Stimulated activated naive CD8-positive, alpha-beta T cell treated with anti-CD3 and anti-CD28 coated beads, Interleukin-15, Interleukin-2, amounts not matched to agents 100 U/mL and 50 U/mL, for 24 hours (primary cell): ENCODE measurements at regions not wholly inside any gene's neighbourhood (a gene's known extent, or its start where the extent isn't known, plus 50 kb on each side); places are given as distances from the start of the nearest gene placed in this dataset.

Source experiments
- ATAC-seq: fragments of 150-1000 bp; cut with Tn5 transposase; one replicate; pipeline ENCODE4 v1.10.0; 2021
- DNase-seq: peaks from one replicate; pipeline ENCODE4 v3.0.0; 2021

- DNase-seq (no peak), ATAC-seq (no peak)
These were observed 305.9 kb upstream of the ARGLU1 start for GRCh38 chr13:106873810-106874209.

- DNase-seq, result no peak
These were observed 299.3 kb upstream of the ARGLU1 start for GRCh38 chr13:106867249-106867648.

GRCh38 chr13:106865716-106866440 is 297.9 kb upstream of the ARGLU1 start:
- no peak for ATAC-seq
- no peak for DNase-seq

More at GRCh38 chr13:106867249-106867648, 299.3 kb upstream of the ARGLU1 start:
- no peak for ATAC-seq

- DNase-seq (no peak), ATAC-seq (no peak)
These were observed 291.6 kb upstream of the ARGLU1 start for GRCh38 chr13:106859533-106859904.

- ATAC-seq (no peak), DNase-seq (no peak)
These were observed 291.1 kb upstream of the ARGLU1 start for GRCh38 chr13:106858903-106859532.

GRCh38 chr13:106852436-106852835 is 284.5 kb upstream of the ARGLU1 start:
- ATAC-seq, result no peak
- no peak for DNase-seq

- DNase-seq, result no peak
- no peak for ATAC-seq
These were observed 283.2 kb upstream of the ARGLU1 start for GRCh38 chr13:106850973-106851650.

GRCh38 chr13:106846571-106847448 is 278.9 kb upstream of the ARGLU1 start:
- no peak for ATAC-seq

GRCh38 chr13:106836186-106836802 is 268.4 kb upstream of the ARGLU1 start:
- ATAC-seq (no peak), DNase-seq (no peak)

More at GRCh38 chr13:106846571-106847448, 278.9 kb upstream of the ARGLU1 start:
- no peak for DNase-seq

GRCh38 chr13:106835477-106835876 is 267.5 kb upstream of the ARGLU1 start:
- ATAC-seq, result no peak
- no peak for DNase-seq

GRCh38 chr13:106821979-106822378 is 254.0 kb upstream of the ARGLU1 start:
- ATAC-seq (no peak), DNase-seq (no peak)

- DNase-seq (no peak), ATAC-seq (no peak)
These were observed 251.7 kb upstream of the ARGLU1 start for GRCh38 chr13:106819413-106820180.

GRCh38 chr13:106818971-106819370 is 251.0 kb upstream of the ARGLU1 start:
- DNase-seq, result no peak

GRCh38 chr13:106815545-106815944 is 247.6 kb upstream of the ARGLU1 start:
- no peak for DNase-seq
- no peak for ATAC-seq

More at GRCh38 chr13:106818971-106819370, 251.0 kb upstream of the ARGLU1 start:
- ATAC-seq, result no peak

- DNase-seq (no peak), ATAC-seq (no peak)
These were observed 246.5 kb upstream of the ARGLU1 start for GRCh38 chr13:106814463-106814862.

- ATAC-seq (no peak), DNase-seq (no peak)
These were observed 242.1 kb upstream of the ARGLU1 start for GRCh38 chr13:106810069-106810468.

GRCh38 chr13:106804991-106805390 is 237.1 kb upstream of the ARGLU1 start:
- ATAC-seq, result no peak
- no peak for DNase-seq

GRCh38 chr13:106802917-106803316 is 235.0 kb upstream of the ARGLU1 start:
- no peak for DNase-seq
- no peak for ATAC-seq

- DNase-seq, result no peak
- ATAC-seq, result no peak
These were observed 231.9 kb upstream of the ARGLU1 start for GRCh38 chr13:106799781-106800335.

GRCh38 chr13:106797081-106797640 is 229.2 kb upstream of the ARGLU1 start:
- no peak for DNase-seq
- no peak for ATAC-seq
